ENCODE measurements at regions not wholly inside any gene's neighbourhood (a gene's known extent, or its start where the extent isn't known, plus 50 kb on each side); places are given as distances from the start of the nearest gene placed in this dataset.

- H3K9me3 Mint-ChIP-seq (ENCODE audit: insufficient read depth), result peaks cover 6% of the 10 kb centered on the region
- Histone ChIP-seq H3K9me3 (ENCODE audit: control extremely low read depth in 1 of 3, control insufficient read depth in 2 of 3, insufficient read depth in 1 of 3, low read length in 2 of 3) (peaks cover 0 to 9% (median 3%) of the 10 kb centered on the region in 3 donors), H3K4me3 (ENCODE audit: control extremely low read depth in 1 of 5, extremely low read depth in 1 of 5, insufficient read depth in 1 of 5, low read depth in 2 of 5, low read length in 4 of 5) (no peak overlapping the region), H3K4me1 (ENCODE audit: control insufficient read depth in 2 of 2, insufficient read depth in 2 of 2, low read length in 2 of 2) (peaks cover 20 to 21% of the 10 kb centered on the region in 2 donors), H2AFZ (ENCODE audit: insufficient read depth, low read depth, low read length, poor library complexity, severe bottlenecking) (peak overlapping the region; percentile 53), H4K20me1 (ENCODE audit: control insufficient read depth, insufficient read depth, low read length, poor library complexity, severe bottlenecking) (no peaks in the 10 kb centered on the region), H3K36me3 (replicated peaks in 1 of 2; ENCODE audit: control extremely low read depth in 1 of 2, control insufficient read depth in 1 of 2, extremely low read depth in 1 of 2, insufficient read depth in 2 of 2, low read length in 1 of 2) (no peaks in the 10 kb centered on the region), H3K79me2 (ENCODE audit: control insufficient read depth, insufficient read depth, low read length) (no peaks in the 10 kb centered on the region), H3K4me2 (replicated peaks; ENCODE audit: low read depth, low read length, poor library complexity, severe bottlenecking) (peak overlapping the region; percentile 4), H3K9ac (ENCODE audit: low read length) (no peak overlapping the region), H3K27me3 (replicated peaks in 1 of 4; ENCODE audit: control extremely low read depth in 1 of 4, control insufficient read depth in 3 of 4, insufficient read depth in 4 of 4, low read length in 3 of 4) (no peaks in the 10 kb centered on the region), H3K27ac (ENCODE audit: low read length in 2 of 2) (no peak overlapping the region)
- intact Hi-C loops (cut with micrococcal nuclease), result no loop called here
- WGBS (ENCODE audit: insufficient coverage), result 82% methylated on average over 4 of the region's 4 CpGs
- TF ChIP-seq CTCF (IDR thresholded peaks at IDR 0.05), result peak; percentile 16
- no peak for TF ChIP-seq EZH2 (IDR thresholded peaks at IDR 0.05; ENCODE audit: borderline replicate concordance, insufficient read depth, low read depth, low read length, poor library complexity, severe bottlenecking)
- no peaks in the 10 kb centered on the region for H3K27me3 Mint-ChIP-seq
- H3K4me3 Mint-ChIP-seq, result no peak overlapping the region
- DNase-seq, result peak; percentile 52
- POLR2A ChIA-PET, result interaction anchor here (1.3 to 1.6 kb wide), 2 partner anchors 9 to 105 kb away, joined by 3 to 4 read pairs; no protein-coding TSS in a partner anchor
- CTCF ChIA-PET, result interaction anchor here (0.9 to 8.3 kb wide), 35 partner anchors 8 to 749 kb away, joined by 3 to 91 read pairs (median 6); no protein-coding TSS in a partner anchor
- peaks cover 34% of the 10 kb centered on the region for H3K4me1 Mint-ChIP-seq
- peak; percentile 65 for ATAC-seq (ENCODE audit: low read depth)
- H3K27ac Mint-ChIP-seq, result peak overlapping the region; percentile 32
These were observed 97.4 kb upstream of the SGIP1 start for GRCh38 chr1:66436378-66437135.

- WGBS (ENCODE audit: insufficient coverage), result 100% methylated on average over 1 of the region's 2 CpGs
- peak overlapping the region; percentile 32 for H3K27ac Mint-ChIP-seq
These were observed 96.9 kb upstream of the SGIP1 start for GRCh38 chr1:66437136-66437401.

More at GRCh38 chr1:66437136-66437401, 96.9 kb upstream of the SGIP1 start:
- Histone ChIP-seq H2AFZ (ENCODE audit: insufficient read depth, low read depth, low read length, poor library complexity, severe bottlenecking) (peak overlapping the region; percentile 53), H3K4me2 (replicated peaks; ENCODE audit: low read depth, low read length, poor library complexity, severe bottlenecking) (no peak overlapping the region), H3K9ac (ENCODE audit: low read length) (no peak overlapping the region), H3K27ac (ENCODE audit: low read length in 2 of 2) (no peak overlapping the region), H3K27me3 (replicated peaks in 1 of 4; ENCODE audit: control extremely low read depth in 1 of 4, control insufficient read depth in 3 of 4, insufficient read depth in 4 of 4, low read length in 3 of 4) (no peaks in the 10 kb centered on the region), H3K4me3 (ENCODE audit: control extremely low read depth in 1 of 5, extremely low read depth in 1 of 5, insufficient read depth in 1 of 5, low read depth in 2 of 5, low read length in 4 of 5) (no peak overlapping the region), H4K20me1 (ENCODE audit: control insufficient read depth, insufficient read depth, low read length, poor library complexity, severe bottlenecking) (no peaks in the 10 kb centered on the region), H3K9me3 (ENCODE audit: control extremely low read depth in 1 of 3, control insufficient read depth in 2 of 3, insufficient read depth in 1 of 3, low read length in 2 of 3) (peaks cover 0 to 3% (median 0%) of the 10 kb centered on the region in 3 donors), H3K79me2 (ENCODE audit: control insufficient read depth, insufficient read depth, low read length) (no peaks in the 10 kb centered on the region), H3K36me3 (replicated peaks in 1 of 2; ENCODE audit: control extremely low read depth in 1 of 2, control insufficient read depth in 1 of 2, extremely low read depth in 1 of 2, insufficient read depth in 2 of 2, low read length in 1 of 2) (no peaks in the 10 kb centered on the region), H3K4me1 (ENCODE audit: control insufficient read depth in 2 of 2, insufficient read depth in 2 of 2, low read length in 2 of 2) (peaks cover 20 to 21% of the 10 kb centered on the region in 2 donors)
- DNase-seq, result no peak
- Mint-ChIP-seq H3K4me3 (no peak overlapping the region), H3K4me1 (peaks cover 34% of the 10 kb centered on the region), H3K27me3 (no peaks in the 10 kb centered on the region), H3K9me3 (ENCODE audit: insufficient read depth) (peaks cover 3% of the 10 kb centered on the region)
- intact Hi-C loops (cut with micrococcal nuclease), result no loop called here
- ATAC-seq (ENCODE audit: low read depth), result no peak
- no peak for TF ChIP-seq CTCF (IDR thresholded peaks at IDR 0.05)
- no peak for TF ChIP-seq EZH2 (IDR thresholded peaks at IDR 0.05; ENCODE audit: borderline replicate concordance, insufficient read depth, low read depth, low read length, poor library complexity, severe bottlenecking)
- POLR2A ChIA-PET, result no interaction called here
- CTCF ChIA-PET, result interaction anchor here (0.9 to 8.3 kb wide), 27 partner anchors 7 to 749 kb away, joined by 3 to 91 read pairs (median 6); no protein-coding TSS in a partner anchor

Measured in B cell (primary cell).